ENCODE measurements at regions not wholly inside any gene's neighbourhood (a gene's known extent, or its start where the extent isn't known, plus 50 kb on each side); places are given as distances from the start of the nearest gene placed in this dataset.

GRCh38 chr4:43586813-43587212 lies 694.3 kb downstream of the GRXCR1 start:
- TF ChIP-seq, protein P1, sequence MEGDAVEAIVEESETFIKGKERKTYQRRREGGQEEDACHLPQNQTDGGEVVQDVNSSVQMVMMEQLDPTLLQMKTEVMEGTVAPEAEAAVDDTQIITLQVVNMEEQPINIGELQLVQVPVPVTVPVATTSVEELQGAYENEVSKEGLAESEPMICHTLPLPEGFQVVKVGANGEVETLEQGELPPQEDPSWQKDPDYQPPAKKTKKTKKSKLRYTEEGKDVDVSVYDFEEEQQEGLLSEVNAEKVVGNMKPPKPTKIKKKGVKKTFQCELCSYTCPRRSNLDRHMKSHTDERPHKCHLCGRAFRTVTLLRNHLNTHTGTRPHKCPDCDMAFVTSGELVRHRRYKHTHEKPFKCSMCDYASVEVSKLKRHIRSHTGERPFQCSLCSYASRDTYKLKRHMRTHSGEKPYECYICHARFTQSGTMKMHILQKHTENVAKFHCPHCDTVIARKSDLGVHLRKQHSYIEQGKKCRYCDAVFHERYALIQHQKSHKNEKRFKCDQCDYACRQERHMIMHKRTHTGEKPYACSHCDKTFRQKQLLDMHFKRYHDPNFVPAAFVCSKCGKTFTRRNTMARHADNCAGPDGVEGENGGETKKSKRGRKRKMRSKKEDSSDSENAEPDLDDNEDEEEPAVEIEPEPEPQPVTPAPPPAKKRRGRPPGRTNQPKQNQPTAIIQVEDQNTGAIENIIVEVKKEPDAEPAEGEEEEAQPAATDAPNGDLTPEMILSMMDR (IDR thresholded peaks at IDR 0.05), result no peak
- no peak for TF ChIP-seq POLR2A (IDR thresholded peaks at IDR 0.05)
